Suppressor macrophage (primary cell): ENCODE measurements at regions not wholly inside any gene's neighbourhood (a gene's known extent, or its start where the extent isn't known, plus 50 kb on each side); places are given as distances from the start of the nearest gene placed in this dataset.
"Not testable (repeated sequence)": the region's sequence is repeated elsewhere in the genome, so short reads cannot be mapped to it uniquely, and the experiment has no call there.

Experiments used
- DNase-seq, 4 experiments: peaks; one replicate each; pipeline ENCODE4 v3.0.0-alpha.2; 2020 to 2022

DNA sequence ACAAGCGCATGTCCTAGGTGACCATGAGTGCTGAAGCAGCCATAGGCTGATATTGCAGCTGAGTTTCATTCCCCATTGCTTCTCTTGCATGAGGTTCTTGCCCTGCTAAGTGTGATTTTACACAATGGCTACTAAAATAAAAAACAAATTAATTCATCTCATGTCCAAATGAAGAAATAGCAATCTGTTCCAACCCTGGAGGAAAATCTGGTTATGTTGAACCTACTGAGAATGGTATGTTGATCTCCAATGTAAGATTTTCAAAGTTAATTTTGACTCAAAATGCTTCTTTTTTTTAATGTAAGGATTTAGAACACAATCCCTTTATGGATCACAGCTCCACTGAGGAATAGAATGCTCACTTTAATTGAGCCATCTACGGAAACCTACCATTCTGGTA lies 254.2 kb upstream of the CRBN start:
- DNase-seq: no peak

GRCh38 chr3:3429841-3430240 lies 250.3 kb upstream of the CRBN start:
- DNase-seq: no peak

- DNase-seq: not testable (repeated sequence)
Observed at GRCh38 chr3:3407707-3408106, 228.2 kb upstream of the CRBN start.

- no peak for DNase-seq
Observed at GRCh38 chr3:3405131-3405530, 225.6 kb upstream of the CRBN start.

GRCh38 chr3:3403700-3404099 lies 224.2 kb upstream of the CRBN start:
- no peak for DNase-seq

DNA sequence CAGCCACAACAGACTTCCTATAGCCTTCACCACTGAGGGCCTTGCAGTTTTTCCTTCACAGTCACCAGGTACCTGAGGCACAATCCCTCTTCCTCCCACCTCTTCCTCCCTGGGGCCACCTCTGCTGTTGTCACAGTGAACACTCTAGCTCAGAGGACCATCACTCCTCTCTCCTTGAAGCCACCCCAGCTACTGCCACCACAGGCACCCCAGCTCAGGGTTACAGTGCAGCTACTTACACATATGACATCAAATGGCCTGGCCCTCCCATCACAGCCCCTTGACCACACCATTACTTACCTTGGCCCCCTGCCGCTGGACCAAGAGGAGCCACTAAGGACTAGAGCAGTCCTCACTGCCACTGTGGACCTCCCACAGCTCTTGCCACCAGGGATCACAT lies 213.5 kb upstream of the CRBN start:
- DNase-seq: no peak

DNA sequence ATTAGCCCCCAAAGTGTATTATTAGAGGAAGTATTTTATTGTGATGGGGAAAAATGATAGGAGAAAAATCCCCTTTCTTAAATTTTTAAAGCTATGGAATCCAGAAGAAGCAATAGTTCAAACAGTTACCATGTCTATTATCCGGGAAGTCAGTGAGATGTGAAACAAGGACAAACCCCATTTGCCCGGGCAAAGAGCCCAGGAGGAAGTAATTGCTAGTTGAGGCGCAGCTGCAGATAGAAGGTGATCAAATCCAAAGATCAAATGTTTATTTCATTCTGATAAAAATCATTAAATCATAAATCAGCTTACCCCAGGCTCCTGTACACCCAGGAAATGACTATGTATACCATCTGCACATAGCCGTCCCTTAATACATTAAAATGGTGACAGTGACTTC lies 204.0 kb upstream of the CRBN start:
- no peak for DNase-seq

- no peak for DNase-seq
Observed at GRCh38 chr3:3372210-3372777, 192.8 kb upstream of the CRBN start.

DNA sequence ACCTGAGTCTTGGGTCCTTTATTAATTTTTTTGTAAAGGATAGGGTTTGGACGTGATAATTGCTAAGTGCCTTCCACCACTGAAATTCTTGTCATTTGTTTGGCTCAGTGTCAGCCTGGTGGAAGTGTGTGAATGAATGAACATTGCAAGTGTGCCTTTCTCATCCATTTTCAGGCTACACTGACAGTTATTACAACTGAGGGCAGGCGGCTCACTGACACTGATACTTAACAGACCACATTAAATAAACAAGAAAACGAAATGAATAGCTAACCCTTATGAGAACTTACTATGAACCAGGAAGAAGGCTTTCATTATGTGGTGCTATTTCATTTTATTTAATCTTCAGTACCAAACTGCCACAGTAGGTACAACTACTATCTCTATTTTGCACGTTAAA lies 188.8 kb upstream of the CRBN start:
- no peak for DNase-seq

DNA sequence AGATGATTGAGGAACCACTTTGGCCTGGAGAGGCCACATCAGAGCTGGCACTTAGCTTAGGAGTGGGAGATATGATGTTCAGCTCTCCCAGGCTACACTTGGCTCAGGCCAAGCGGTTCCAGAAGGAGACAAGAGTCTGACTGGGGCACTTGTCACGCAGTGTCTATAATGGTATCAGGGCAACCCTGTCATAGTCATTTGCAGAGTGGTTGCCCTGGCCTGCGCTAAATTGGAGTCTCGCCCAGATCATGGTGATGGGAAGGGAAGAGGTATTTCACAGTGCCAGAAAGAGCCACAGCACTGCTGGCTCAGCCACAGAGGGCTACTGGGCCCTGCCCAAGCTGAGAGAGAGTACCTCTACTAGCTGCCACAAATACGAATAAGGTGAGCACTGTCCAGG lies 186.9 kb upstream of the CRBN start:
- no peak for DNase-seq

GRCh38 chr3:3365716-3366115 lies 186.2 kb upstream of the CRBN start:
- no peak for DNase-seq

DNA sequence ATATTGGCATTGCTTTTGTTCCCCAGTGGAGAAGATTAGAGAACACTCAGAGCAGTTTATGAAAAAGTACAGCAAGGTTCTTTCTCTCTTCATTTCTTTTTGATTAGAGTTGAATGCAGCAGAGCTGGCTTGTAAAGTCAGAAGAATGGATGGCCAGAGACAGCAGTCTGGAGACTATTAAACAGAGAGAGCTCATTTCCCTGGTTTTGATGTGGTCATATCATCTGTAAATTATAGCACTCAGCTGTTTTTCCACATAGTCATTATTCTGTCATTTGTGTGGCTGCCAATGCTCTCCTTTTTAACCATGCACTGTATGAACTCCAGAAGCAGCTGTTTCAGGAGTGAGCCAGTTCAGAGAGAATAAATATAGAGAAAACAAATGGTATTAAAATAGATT lies 177.4 kb upstream of the CRBN start:
- no peak for DNase-seq

DNA sequence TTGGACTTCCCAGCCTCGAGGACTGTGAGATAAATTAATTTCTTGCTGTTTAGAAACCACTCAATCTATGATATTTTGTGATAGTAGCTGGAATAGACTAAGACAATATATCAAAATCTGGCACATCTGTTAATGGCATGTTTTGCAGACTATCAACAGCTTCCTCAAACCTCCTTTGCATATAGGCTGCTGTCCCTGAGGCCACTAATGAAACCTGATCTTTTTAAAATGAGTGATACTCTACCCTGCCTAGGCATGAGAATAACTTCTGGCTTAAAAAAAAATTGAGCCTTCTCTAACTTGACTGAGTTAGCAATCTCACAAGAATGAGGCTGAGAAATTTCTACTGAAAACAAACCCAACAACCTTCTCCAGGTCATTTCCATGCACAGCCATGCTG lies 176.0 kb upstream of the CRBN start:
- DNase-seq: no peak

DNA sequence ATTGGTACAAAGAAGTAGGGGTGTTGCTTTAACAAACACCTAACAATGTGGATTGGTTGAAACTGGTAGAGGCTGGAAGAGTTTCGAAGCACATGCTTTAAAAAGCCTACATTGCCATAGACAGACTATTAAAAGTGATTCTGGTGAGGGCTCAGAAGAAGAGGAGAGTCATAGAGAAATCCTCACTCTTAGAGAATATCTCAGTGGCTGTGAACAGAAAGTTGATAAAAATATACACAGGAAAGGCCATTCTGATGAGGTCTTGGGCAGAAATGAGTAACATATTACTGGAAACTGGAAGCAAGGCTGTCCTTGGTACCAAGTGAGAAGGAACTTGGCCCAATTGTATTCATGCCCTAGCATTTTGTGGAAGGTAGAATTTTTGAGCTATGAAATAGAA lies 173.7 kb upstream of the CRBN start:
- DNase-seq: no peak

DNA sequence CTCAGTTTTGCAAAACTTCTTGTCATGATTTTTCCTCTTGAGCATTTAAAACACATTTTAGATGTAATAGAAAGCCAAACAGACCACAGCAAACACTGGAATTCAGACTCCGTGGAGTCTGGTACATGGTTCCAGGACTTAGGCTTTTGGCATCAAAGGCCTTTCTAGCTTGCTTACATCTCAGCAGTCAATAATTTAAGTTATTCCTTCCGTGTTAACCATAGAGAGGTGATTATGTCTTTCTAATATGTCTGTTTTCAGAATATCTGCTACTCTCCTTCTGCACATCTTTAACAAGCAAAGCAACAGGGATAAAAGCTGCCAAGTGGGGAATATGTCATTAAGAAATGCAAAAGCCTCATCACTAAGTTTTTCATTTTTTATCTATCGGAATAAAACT lies 171.7 kb upstream of the CRBN start:
- no peak for DNase-seq

GRCh38 chr3:3347056-3347455 lies 167.6 kb upstream of the CRBN start:
- DNase-seq: not testable (repeated sequence)

- no peak for DNase-seq
Observed at GRCh38 chr3:3346556-3346955, 167.1 kb upstream of the CRBN start.

- DNase-seq: no peak
Observed at GRCh38 chr3:3342141-3342540, 162.7 kb upstream of the CRBN start.

- no peak for DNase-seq
Observed at GRCh38 chr3:3340965-3341895, 161.7 kb upstream of the CRBN start.

- DNase-seq: no peak
Observed at GRCh38 chr3:3340526-3340925, 161.0 kb upstream of the CRBN start.

GRCh38 chr3:3335903-3336302 lies 156.4 kb upstream of the CRBN start:
- no peak for DNase-seq

DNA sequence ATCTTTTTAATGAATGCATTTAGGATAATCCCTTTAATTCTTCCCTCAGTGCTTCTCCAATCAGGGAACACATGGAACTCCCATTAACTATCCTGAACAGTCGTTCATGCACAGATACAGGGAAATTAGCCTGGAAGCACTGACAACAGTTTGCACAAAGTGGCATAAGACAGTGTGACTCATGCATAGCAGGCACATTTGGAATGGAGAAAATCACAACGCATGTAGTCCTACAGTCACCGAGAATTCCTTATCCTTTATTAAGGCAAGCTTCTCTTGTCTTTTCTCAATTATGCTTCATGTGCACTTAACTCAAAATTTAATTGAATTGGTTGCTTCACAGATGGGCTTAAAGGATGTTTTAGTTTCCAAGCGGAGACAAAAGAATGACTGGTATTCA lies 155.0 kb upstream of the CRBN start:
- no peak for DNase-seq

DNA sequence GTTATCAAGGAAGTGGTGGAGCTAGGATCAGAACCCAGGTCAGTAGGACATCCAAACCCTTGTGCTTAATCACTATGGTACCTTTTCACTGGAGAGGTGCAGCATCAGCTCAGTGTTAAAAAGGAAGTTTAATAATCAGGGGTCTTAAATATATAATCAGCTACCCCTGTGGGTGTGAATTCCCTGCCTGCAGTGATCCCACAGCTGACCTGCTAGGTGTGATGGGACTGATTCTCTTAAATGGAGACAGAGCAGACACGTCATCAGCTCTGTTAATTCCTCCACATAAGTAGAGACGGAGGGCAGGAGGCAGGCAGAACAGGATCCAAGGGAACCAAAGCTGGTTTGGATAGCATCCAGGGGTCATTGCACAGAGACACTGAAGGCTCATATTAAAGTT lies 154.1 kb upstream of the CRBN start:
- no peak for DNase-seq

DNA sequence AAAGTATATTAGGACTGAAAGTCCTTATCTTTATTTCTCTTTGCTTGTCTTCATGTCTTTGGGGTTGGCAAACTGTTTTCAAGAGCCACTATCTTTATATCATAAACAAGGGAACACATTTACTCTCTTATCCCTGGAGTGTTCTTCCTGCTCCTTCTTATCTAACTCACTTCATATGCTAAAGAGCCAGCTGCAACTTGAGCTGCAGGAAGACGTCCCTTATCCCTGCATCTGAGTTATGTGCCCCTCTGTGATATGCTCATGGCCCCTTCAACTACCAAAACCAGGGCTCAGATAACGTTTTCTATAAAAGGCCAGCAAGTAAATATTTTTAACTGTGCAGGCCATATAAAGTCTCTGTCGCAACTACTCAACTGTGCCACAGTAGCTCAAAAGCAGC lies 137.0 kb upstream of the CRBN start:
- no peak for DNase-seq

- no peak for DNase-seq
Observed at GRCh38 chr3:3315846-3316245, 136.4 kb upstream of the CRBN start.
